ENCODE measurements at regions not wholly inside any gene's neighbourhood (a gene's known extent, or its start where the extent isn't known, plus 50 kb on each side); places are given as distances from the start of the nearest gene placed in this dataset.

DNA sequence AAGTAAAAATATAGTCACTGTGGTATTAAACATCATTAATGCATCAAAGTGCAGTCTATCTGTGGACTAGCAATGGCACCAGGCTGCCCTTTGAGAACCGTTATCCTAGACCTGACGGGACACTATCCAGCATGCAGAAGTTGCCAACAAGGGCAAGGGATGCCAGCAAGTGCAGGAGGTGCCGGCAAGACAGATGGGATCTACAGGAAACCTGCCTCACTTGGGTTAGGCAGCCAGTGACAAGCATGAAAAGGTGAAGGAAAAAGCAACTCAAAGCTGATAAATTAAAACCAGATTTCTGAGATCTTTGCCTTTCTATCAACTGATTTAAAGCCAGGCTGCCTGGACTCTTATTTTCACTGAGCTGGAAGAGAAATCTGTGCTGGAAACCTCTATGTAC, 315.2 kb upstream of the PDE4D start:
- TF ChIP-seq, protein P1, sequence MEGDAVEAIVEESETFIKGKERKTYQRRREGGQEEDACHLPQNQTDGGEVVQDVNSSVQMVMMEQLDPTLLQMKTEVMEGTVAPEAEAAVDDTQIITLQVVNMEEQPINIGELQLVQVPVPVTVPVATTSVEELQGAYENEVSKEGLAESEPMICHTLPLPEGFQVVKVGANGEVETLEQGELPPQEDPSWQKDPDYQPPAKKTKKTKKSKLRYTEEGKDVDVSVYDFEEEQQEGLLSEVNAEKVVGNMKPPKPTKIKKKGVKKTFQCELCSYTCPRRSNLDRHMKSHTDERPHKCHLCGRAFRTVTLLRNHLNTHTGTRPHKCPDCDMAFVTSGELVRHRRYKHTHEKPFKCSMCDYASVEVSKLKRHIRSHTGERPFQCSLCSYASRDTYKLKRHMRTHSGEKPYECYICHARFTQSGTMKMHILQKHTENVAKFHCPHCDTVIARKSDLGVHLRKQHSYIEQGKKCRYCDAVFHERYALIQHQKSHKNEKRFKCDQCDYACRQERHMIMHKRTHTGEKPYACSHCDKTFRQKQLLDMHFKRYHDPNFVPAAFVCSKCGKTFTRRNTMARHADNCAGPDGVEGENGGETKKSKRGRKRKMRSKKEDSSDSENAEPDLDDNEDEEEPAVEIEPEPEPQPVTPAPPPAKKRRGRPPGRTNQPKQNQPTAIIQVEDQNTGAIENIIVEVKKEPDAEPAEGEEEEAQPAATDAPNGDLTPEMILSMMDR (IDR thresholded peaks at IDR 0.05; ENCODE audit: poor library complexity), result no peak
- TF ChIP-seq EZH2 (IDR thresholded peaks at IDR 0.05; ENCODE audit: borderline replicate concordance) (no peak), EZH2phosphoT487 (IDR thresholded peaks at IDR 0.05; ENCODE audit: low read depth, severe bottlenecking, unreplicated experiment) (no peak)
